ENCODE measurements at regions not wholly inside any gene's neighbourhood (a gene's known extent, or its start where the extent isn't known, plus 50 kb on each side); places are given as distances from the start of the nearest gene placed in this dataset.

- Histone ChIP-seq H3K27me3 (ENCODE audit: low read depth, low read length) (no peaks in the 10 kb centered on the region), H3K9me3 (ENCODE audit: control insufficient read depth in 1 of 2, low read length in 2 of 2) (no peaks in the 10 kb centered on the region), H3K4me1 (ENCODE audit: control insufficient read depth in 1 of 2, insufficient read depth in 2 of 2, low read length in 2 of 2) (peaks cover 0 to 10% of the 10 kb centered on the region in 2 donors), H3K4me3 (ENCODE audit: low read depth in 1 of 2, low read length in 2 of 2) (no peak overlapping the region), H3K27ac (ENCODE audit: low read length) (no peak overlapping the region), H3K36me3 (ENCODE audit: control insufficient read depth in 1 of 2, insufficient read depth in 2 of 2, low read length in 2 of 2) (no peaks in the 10 kb centered on the region)
These were observed 126.7 kb upstream of the PRSS58 start for GRCh38 chr7:142384493-142384922.

DNA sequence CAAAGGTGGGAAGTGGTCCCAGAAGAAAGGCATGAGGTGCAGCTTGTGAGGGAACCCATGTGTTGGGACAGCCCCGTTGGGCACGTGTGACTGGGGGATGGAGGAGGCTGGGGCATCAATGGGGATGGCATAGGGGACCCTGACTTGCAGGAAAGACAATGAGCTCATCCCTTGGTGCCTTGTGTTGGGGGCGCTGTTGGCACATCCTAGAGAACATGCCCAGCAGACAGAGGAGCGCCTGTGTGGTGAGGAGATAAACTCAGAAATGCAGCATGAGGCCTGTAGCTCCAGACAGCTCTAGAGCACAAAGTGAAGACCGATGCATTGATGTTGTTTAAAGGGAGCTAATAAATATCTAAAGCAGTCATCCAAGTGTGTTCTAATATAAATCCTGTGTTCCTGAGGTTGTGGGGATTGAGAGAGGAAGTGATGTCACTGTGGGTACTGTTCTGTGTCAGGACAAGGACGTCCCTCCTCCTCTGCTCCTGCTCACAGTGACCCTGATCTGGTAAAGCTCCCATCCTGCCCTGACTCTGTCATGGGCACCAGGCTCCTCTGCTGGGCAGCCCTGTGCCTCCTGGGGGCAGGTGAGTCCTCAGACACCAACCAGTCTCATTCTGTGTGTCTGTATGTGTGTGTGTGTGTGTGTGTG lies 126.1 kb upstream of the PRSS58 start:
- H3K27me3 ChIP-seq (ENCODE audit: low read depth, low read length) = no peaks in the 10 kb centered on the region
- H3K36me3 ChIP-seq (ENCODE audit: control insufficient read depth in 1 of 2, insufficient read depth in 2 of 2, low read length in 2 of 2) = no peaks in the 10 kb centered on the region
- H3K4me3 ChIP-seq (ENCODE audit: low read depth in 1 of 2, low read length in 2 of 2) = no peak overlapping the region
- no peaks in the 10 kb centered on the region for H3K9me3 ChIP-seq (ENCODE audit: control insufficient read depth in 1 of 2, low read length in 2 of 2)
- H3K4me1 ChIP-seq (ENCODE audit: control insufficient read depth in 1 of 2, insufficient read depth in 2 of 2, low read length in 2 of 2) = peaks cover 0 to 10% of the 10 kb centered on the region in 2 donors
- H3K27ac ChIP-seq (ENCODE audit: low read length) = no peak overlapping the region

GRCh38 chr7:142381727-142382390 lies 124.0 kb upstream of the PRSS58 start:
- Histone ChIP-seq H3K4me1 (ENCODE audit: control insufficient read depth in 1 of 2, insufficient read depth in 2 of 2, low read length in 2 of 2) (peaks cover 0 to 10% of the 10 kb centered on the region in 2 donors), H3K4me3 (ENCODE audit: low read depth in 1 of 2, low read length in 2 of 2) (no peak overlapping the region), H3K36me3 (ENCODE audit: control insufficient read depth in 1 of 2, insufficient read depth in 2 of 2, low read length in 2 of 2) (no peaks in the 10 kb centered on the region)

GRCh38 chr7:142380069-142380468 lies 122.2 kb upstream of the PRSS58 start:
- Histone ChIP-seq H3K4me3 (ENCODE audit: low read depth in 1 of 2, low read length in 2 of 2) (no peak overlapping the region), H3K36me3 (ENCODE audit: control insufficient read depth in 1 of 2, insufficient read depth in 2 of 2, low read length in 2 of 2) (no peaks in the 10 kb centered on the region)

More at GRCh38 chr7:142381727-142382390, 124.0 kb upstream of the PRSS58 start:
- Histone ChIP-seq H3K27me3 (ENCODE audit: low read depth, low read length) (no peaks in the 10 kb centered on the region), H3K9me3 (ENCODE audit: control insufficient read depth in 1 of 2, low read length in 2 of 2) (no peaks in the 10 kb centered on the region), H3K27ac (ENCODE audit: low read length) (no peak overlapping the region)

DNA sequence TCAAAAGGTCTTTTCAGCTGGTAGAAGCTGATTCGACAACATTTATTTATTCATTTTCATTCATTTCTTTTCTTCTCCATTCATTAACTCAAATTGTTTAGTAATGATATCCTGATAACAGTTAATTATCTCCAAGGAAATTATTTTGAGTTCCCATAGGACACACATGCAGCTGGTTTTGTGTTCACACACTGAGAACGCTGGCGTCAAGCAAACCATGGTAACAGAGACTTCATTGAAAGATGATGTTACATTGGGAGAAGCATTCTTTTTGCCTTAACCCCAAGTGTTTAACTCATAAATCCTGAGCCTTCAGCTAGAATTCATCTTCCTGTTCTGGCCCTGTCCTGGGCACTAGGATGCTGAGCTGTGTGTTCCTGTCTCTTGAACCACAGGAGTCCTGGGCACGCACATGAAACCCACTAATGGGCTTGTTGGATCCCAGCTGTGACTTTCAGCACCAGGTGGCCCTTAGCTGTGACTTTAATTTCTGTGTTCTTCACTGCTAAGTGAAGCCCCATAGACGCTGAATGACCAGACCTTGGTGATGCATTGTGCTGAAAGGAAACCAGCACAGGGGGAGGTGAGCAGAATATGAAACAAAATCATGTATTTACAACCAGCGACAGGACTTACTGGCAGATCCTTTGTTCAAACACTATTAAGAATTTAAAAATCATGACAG lies 121.5 kb upstream of the PRSS58 start:
- Histone ChIP-seq H3K4me3 (ENCODE audit: low read depth in 1 of 2, low read length in 2 of 2) (no peak overlapping the region), H3K36me3 (ENCODE audit: control insufficient read depth in 1 of 2, insufficient read depth in 2 of 2, low read length in 2 of 2) (no peaks in the 10 kb centered on the region), H3K27me3 (ENCODE audit: low read depth, low read length) (no peaks in the 10 kb centered on the region), H3K27ac (ENCODE audit: low read length) (no peak overlapping the region), H3K9me3 (ENCODE audit: control insufficient read depth in 1 of 2, low read length in 2 of 2) (no peaks in the 10 kb centered on the region), H3K4me1 (ENCODE audit: control insufficient read depth in 1 of 2, insufficient read depth in 2 of 2, low read length in 2 of 2) (no peaks in the 10 kb centered on the region)

More at GRCh38 chr7:142380069-142380468, 122.2 kb upstream of the PRSS58 start:
- Histone ChIP-seq H3K4me1 (ENCODE audit: control insufficient read depth in 1 of 2, insufficient read depth in 2 of 2, low read length in 2 of 2) (peaks cover 0 to under 1% of the 10 kb centered on the region in 2 donors), H3K9me3 (ENCODE audit: control insufficient read depth in 1 of 2, low read length in 2 of 2) (no peaks in the 10 kb centered on the region), H3K27me3 (ENCODE audit: low read depth, low read length) (no peaks in the 10 kb centered on the region), H3K27ac (ENCODE audit: low read length) (no peak overlapping the region)

DNA sequence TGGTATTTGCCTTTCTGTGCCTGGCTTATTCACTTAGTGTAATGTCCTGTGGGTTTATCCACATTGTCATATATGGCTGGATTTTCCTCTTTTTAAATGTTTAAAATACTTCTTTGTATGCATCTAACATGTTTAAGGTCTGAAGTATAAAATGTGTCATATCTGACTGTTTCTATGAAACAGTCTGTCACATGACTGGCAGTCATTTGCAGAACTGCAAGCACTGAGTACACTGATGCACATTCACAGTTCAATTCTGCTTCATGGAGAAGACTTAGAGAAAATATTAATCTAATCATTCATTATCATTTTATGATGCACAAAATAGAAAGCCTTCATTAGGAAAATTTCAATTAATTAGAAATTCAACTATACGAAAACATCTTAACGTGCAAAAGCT lies 119.7 kb upstream of the PRSS58 start:
- Histone ChIP-seq H3K9me3 (ENCODE audit: control insufficient read depth in 1 of 2, low read length in 2 of 2) (no peaks in the 10 kb centered on the region), H3K4me3 (ENCODE audit: low read depth in 1 of 2, low read length in 2 of 2) (no peak overlapping the region), H3K27ac (ENCODE audit: low read length) (no peak overlapping the region), H3K27me3 (ENCODE audit: low read depth, low read length) (no peaks in the 10 kb centered on the region), H3K36me3 (ENCODE audit: control insufficient read depth in 1 of 2, insufficient read depth in 2 of 2, low read length in 2 of 2) (no peaks in the 10 kb centered on the region), H3K4me1 (ENCODE audit: control insufficient read depth in 1 of 2, insufficient read depth in 2 of 2, low read length in 2 of 2) (peaks cover 0 to 6% of the 10 kb centered on the region in 2 donors)

DNA sequence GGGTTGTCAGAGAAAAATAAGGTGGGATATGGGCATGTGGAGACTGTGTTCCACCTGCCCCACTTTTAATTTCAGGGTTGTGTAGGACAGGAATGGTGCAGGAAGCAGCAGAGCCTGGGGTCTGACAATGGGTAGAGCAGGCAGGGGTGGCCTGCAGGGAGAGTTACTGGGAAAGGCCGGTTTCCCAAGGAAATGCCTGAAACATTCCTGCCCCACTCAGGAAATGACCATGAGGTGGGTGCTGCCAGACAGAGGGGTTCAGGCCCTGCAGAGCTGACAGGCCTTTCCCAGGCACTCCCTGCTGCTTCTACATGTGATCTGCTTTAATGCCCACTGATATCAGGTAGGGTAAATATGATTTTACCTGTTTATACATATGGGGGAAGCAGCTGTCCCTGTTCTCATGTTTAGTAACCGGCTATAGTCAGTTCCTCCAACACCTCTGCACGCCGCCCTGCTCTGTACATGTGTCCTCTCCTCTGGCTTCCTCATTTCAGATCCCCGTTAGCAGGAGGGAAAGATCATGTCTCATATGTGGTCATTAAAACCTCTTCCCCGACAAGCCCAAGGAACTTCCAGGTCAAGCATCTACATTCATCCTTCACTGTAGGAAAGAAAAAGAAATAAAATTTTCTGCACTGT lies 118.6 kb upstream of the PRSS58 start:
- no peaks in the 10 kb centered on the region for H3K36me3 ChIP-seq (ENCODE audit: control insufficient read depth in 1 of 2, insufficient read depth in 2 of 2, low read length in 2 of 2)
- no peak overlapping the region for H3K27ac ChIP-seq (ENCODE audit: low read length)
- H3K27me3 ChIP-seq (ENCODE audit: low read depth, low read length) = no peaks in the 10 kb centered on the region
- H3K4me1 ChIP-seq (ENCODE audit: control insufficient read depth in 1 of 2, insufficient read depth in 2 of 2, low read length in 2 of 2) = peaks cover 0 to 6% of the 10 kb centered on the region in 2 donors
- no peaks in the 10 kb centered on the region for H3K9me3 ChIP-seq (ENCODE audit: control insufficient read depth in 1 of 2, low read length in 2 of 2)
- no peak overlapping the region for H3K4me3 ChIP-seq (ENCODE audit: low read depth in 1 of 2, low read length in 2 of 2)

DNA sequence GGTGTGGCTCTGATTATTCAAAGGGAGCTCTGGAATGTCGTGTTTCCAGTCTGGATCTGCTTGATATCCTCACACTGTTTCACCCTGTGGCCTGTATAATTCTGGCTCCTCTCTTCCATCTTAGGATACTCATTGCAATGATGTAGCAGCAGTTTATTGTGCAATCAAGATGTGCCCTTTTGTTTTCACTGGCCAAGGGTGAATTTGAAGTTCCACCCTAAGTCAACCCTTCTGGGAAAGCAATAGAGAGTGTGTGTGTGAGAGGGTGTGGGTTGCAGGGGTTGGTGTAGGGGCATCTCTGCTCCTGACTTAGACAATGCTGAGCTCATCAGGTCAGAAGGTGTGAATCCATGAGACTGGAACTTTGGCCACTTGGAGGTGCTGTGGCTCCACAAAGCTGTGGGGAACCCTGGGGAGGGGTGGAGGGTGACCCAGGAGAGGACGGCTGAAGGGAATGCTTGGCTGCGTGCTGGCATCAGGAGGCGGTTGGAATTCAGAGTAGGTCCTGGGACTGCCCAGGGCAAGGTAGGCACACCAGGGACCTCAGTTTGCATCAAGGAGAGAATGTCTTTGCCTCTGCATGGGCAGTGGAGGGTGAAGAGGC lies 118.0 kb upstream of the PRSS58 start:
- H3K9me3 ChIP-seq (ENCODE audit: control insufficient read depth in 1 of 2, low read length in 2 of 2) = no peaks in the 10 kb centered on the region
- no peaks in the 10 kb centered on the region for H3K27me3 ChIP-seq (ENCODE audit: low read depth, low read length)
- no peak overlapping the region for H3K27ac ChIP-seq (ENCODE audit: low read length)
- peaks cover 0 to 6% of the 10 kb centered on the region in 2 donors for H3K4me1 ChIP-seq (ENCODE audit: control insufficient read depth in 1 of 2, insufficient read depth in 2 of 2, low read length in 2 of 2)
- H3K36me3 ChIP-seq (ENCODE audit: control insufficient read depth in 1 of 2, insufficient read depth in 2 of 2, low read length in 2 of 2) = no peaks in the 10 kb centered on the region
- no peak overlapping the region for H3K4me3 ChIP-seq (ENCODE audit: low read depth in 1 of 2, low read length in 2 of 2)

DNA sequence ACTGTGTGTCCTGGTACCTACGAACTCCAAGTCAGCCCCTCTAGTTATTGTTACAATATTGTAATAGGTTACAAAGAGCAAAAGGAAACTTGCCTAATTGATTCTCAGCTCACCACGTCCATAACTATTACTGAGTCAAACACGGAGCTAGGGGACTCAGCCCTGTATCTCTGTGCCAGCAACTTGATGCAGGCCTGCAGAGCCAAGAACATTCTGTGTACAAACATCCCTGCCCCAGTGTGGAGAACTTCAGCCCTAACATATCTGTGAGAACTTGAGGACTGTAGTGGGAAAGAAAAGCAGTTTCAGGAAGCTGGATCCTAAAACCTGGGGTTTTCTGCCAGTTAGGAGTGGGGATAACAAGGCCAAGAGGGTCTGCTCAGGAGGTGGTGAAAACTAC lies 114.9 kb upstream of the PRSS58 start:
- Histone ChIP-seq H3K4me3 (ENCODE audit: low read depth in 1 of 2, low read length in 2 of 2) (no peak overlapping the region), H3K36me3 (ENCODE audit: control insufficient read depth in 1 of 2, insufficient read depth in 2 of 2, low read length in 2 of 2) (no peaks in the 10 kb centered on the region), H3K4me1 (ENCODE audit: control insufficient read depth in 1 of 2, insufficient read depth in 2 of 2, low read length in 2 of 2) (peaks cover 0 to 6% of the 10 kb centered on the region in 2 donors), H3K9me3 (ENCODE audit: control insufficient read depth in 1 of 2, low read length in 2 of 2) (peaks cover 0 to 11% of the 10 kb centered on the region in 2 donors), H3K27me3 (ENCODE audit: low read depth, low read length) (no peaks in the 10 kb centered on the region), H3K27ac (ENCODE audit: low read length) (no peak overlapping the region)

DNA sequence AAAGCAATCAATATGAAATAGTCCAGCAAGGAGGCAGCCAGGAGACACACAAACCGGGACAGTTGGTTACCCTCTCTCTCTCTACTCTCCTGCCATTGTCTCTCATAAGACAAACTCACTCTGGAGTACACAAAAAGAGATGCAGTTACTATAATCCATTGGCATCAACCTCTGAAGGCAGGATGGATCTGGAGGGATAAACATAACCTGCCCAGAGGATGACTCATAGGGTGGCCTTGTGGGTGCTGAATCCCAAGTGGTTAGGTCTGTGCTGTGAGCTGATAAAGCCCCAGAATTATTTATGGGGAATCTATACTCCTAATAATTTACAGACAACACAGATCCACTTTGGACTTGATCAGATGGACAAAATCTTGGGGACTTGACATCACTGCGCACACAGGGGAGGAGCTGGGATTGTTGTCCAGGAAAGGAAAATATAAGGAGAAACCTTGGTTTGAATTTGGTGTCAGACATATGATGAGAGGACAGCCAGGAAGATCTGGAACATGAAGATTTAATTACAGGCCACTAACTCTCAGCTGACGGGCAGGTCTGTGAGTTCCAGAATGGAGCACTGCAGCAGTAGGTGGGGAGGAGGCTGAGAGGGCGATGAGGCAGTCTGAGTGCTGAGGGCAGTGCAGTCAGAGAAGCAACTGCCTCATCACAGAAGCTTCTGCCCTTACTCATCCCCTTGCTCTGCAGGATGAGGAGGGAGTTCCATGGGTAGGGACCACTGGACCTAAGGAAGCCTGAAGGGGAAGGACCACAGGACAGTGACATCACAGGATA lies 113.9 kb upstream of the PRSS58 start:
- Histone ChIP-seq H3K4me1 (ENCODE audit: control insufficient read depth in 1 of 2, insufficient read depth in 2 of 2, low read length in 2 of 2) (peaks cover 0 to 6% of the 10 kb centered on the region in 2 donors), H3K27me3 (ENCODE audit: low read depth, low read length) (no peaks in the 10 kb centered on the region), H3K27ac (ENCODE audit: low read length) (no peak overlapping the region), H3K4me3 (ENCODE audit: low read depth in 1 of 2, low read length in 2 of 2) (no peak overlapping the region), H3K9me3 (ENCODE audit: control insufficient read depth in 1 of 2, low read length in 2 of 2) (peaks cover 0 to 15% of the 10 kb centered on the region in 2 donors), H3K36me3 (ENCODE audit: control insufficient read depth in 1 of 2, insufficient read depth in 2 of 2, low read length in 2 of 2) (no peaks in the 10 kb centered on the region)

Measured in muscle layer of duodenum (tissue), 2 donors.